ENCODE measurements at regions not wholly inside any gene's neighbourhood (a gene's known extent, or its start where the extent isn't known, plus 50 kb on each side); places are given as distances from the start of the nearest gene placed in this dataset.

GRCh38 chr11:97856666-97857065 lies 1164.1 kb upstream of the CNTN5 start:
- Histone ChIP-seq H2AFZ (ENCODE audit: low read depth, low read length) (0 out of 2 replicates have a peak overlapping the region, but pooled peaks have one; percentile 35), H3K4me2 (ENCODE audit: insufficient read depth, low read length) (no peak overlapping the region), H3K9me1 (ENCODE audit: control insufficient read depth, insufficient read depth, low read length) (no peaks in the 10 kb centered on the region), H3K27me3 (ENCODE audit: control insufficient read depth in 2 of 2, insufficient read depth in 2 of 2, low read length in 2 of 2) (no peaks in the 10 kb centered on the region), H3K4me1 (replicated peaks in 1 of 2; ENCODE audit: control insufficient read depth in 2 of 2, insufficient read depth in 2 of 2, low read length in 2 of 2) (no peaks in the 10 kb centered on the region; a peak in 1 of 5 replicates), H3K27ac (ENCODE audit: extremely low read depth, low read depth, low read length) (no peak overlapping the region), H3K9me3 (replicated peaks; ENCODE audit: control insufficient read depth, insufficient read depth, low read depth, low read length) (no peaks in the 10 kb centered on the region), H4K20me1 (replicated peaks; ENCODE audit: control insufficient read depth, insufficient read depth, low read length) (no peaks in the 10 kb centered on the region), H3K36me3 (ENCODE audit: control insufficient read depth, insufficient read depth, low read length) (no peaks in the 10 kb centered on the region), H3K9ac (ENCODE audit: insufficient read depth in 1 of 2, low read depth in 2 of 2, low read length in 2 of 2) (no peak overlapping the region), H3K4me3 (no peak overlapping the region), H3K79me2 (ENCODE audit: control insufficient read depth, insufficient read depth, low read length) (no peaks in the 10 kb centered on the region)
- ChIA-PET POLR2A (no interaction called here), CTCF (ENCODE audit: low intra/inter-chr PET ratio) (no interaction called here)
- in situ Hi-C loops (cut with MboI) = no loop called here
- DNase-seq (ENCODE audit: extremely low read depth in 1 of 4, low spot score in 3 of 4) = no peak
- intact Hi-C loops (cut with micrococcal nuclease) = no loop called here
- no TSS peak for BruUV-seq (replicated peaks)
- TF ChIP-seq EWSR1 (IDR thresholded peaks at IDR 0.05; ENCODE audit: borderline replicate concordance, low read depth, partially characterized antibody) (no peak), TEAD1 (CRISPR knock-in tag; IDR thresholded peaks at IDR 0.05) (no peak), ZNF707 (CRISPR knock-in tag; conservative IDR thresholded peaks at IDR 0.05) (no peak), GABPA (tag; conservative IDR thresholded peaks at IDR 0.05; ENCODE audit: low read depth) (no peak)
- no peak for ATAC-seq
- no peak for FAIRE-seq
- 15% methylated on average over 2 of the region's 2 CpGs for WGBS (ENCODE audit: insufficient coverage, low coverage, missing lambda C conversion rate)

GRCh38 chr11:97860237-97860636 lies 1160.5 kb upstream of the CNTN5 start:
- no peaks in the 10 kb centered on the region for H3K79me2 ChIP-seq (ENCODE audit: control insufficient read depth, insufficient read depth, low read length)
- TF ChIP-seq TCFL5 (CRISPR knock-in tag; conservative IDR thresholded peaks at IDR 0.05) (no peak), THRA (IDR thresholded peaks at IDR 0.05) (no peak), SIX5 (IDR thresholded peaks at IDR 0.05; ENCODE audit: borderline replicate concordance in 1 of 2, insufficient read depth in 1 of 2, low read depth in 1 of 2, low read length in 2 of 2) (no peak), SAP30 (IDR thresholded peaks at IDR 0.05; ENCODE audit: borderline replicate concordance, insufficient read depth, low read depth, low read length, poor library complexity, severe bottlenecking) (no peak), ZNF134 (CRISPR knock-in tag; conservative IDR thresholded peaks at IDR 0.05) (no peak), ZNF121 (CRISPR knock-in tag; conservative IDR thresholded peaks at IDR 0.05) (no peak), NRF1 (conservative IDR thresholded peaks at IDR 0.05 in 1 of 2, IDR thresholded peaks at IDR 0.05 in 1 of 2) (no peak), NR2F6 (CRISPR knock-in tag; IDR thresholded peaks at IDR 0.05) (no peak), ZNF41 (CRISPR knock-in tag; conservative IDR thresholded peaks at IDR 0.05) (no peak)
- H2AFZ ChIP-seq (ENCODE audit: low read depth, low read length) = no peak overlapping the region
- H3K4me1 ChIP-seq (replicated peaks in 1 of 2; ENCODE audit: control insufficient read depth in 2 of 2, insufficient read depth in 2 of 2, low read length in 2 of 2) = no peaks in the 10 kb centered on the region
- FAIRE-seq (no peak), DNase-seq (ENCODE audit: extremely low read depth in 1 of 4, low spot score in 3 of 4) (no peak), ATAC-seq (no peak)
- H3K9me1 ChIP-seq (ENCODE audit: control insufficient read depth, insufficient read depth, low read length) = no peaks in the 10 kb centered on the region
- no peaks in the 10 kb centered on the region; the same call in 1 of the 2 replicates for H3K9me3 ChIP-seq (replicated peaks; ENCODE audit: control insufficient read depth, insufficient read depth, low read depth, low read length)
- no peak overlapping the region for H3K4me3 ChIP-seq
- no peaks in the 10 kb centered on the region for H3K27me3 ChIP-seq (ENCODE audit: control insufficient read depth in 2 of 2, insufficient read depth in 2 of 2, low read length in 2 of 2)
- WGBS (ENCODE audit: insufficient coverage, low coverage, missing lambda C conversion rate) = 30% methylated on average over 1 of the region's 1 CpG
- no peaks in the 10 kb centered on the region for H3K36me3 ChIP-seq (ENCODE audit: control insufficient read depth, insufficient read depth, low read length)
- POLR2A ChIA-PET = no interaction called here
- CTCF ChIA-PET (ENCODE audit: low intra/inter-chr PET ratio) = no interaction called here
- intact Hi-C loops (cut with micrococcal nuclease) (no loop called here), in situ Hi-C loops (cut with MboI) (no loop called here)
- no peak overlapping the region for H3K27ac ChIP-seq (ENCODE audit: extremely low read depth, low read depth, low read length)
- BruUV-seq (replicated peaks) = no TSS peak
- H3K4me2 ChIP-seq (ENCODE audit: insufficient read depth, low read length) = no peak overlapping the region
- H4K20me1 ChIP-seq (replicated peaks; ENCODE audit: control insufficient read depth, insufficient read depth, low read length) = no peaks in the 10 kb centered on the region
- H3K9ac ChIP-seq (ENCODE audit: insufficient read depth in 1 of 2, low read depth in 2 of 2, low read length in 2 of 2) = no peak overlapping the region

Data from K562 (cell line).